ENCODE measurements at regions not wholly inside any gene's neighbourhood (a gene's known extent, or its start where the extent isn't known, plus 50 kb on each side); places are given as distances from the start of the nearest gene placed in this dataset.

DNA sequence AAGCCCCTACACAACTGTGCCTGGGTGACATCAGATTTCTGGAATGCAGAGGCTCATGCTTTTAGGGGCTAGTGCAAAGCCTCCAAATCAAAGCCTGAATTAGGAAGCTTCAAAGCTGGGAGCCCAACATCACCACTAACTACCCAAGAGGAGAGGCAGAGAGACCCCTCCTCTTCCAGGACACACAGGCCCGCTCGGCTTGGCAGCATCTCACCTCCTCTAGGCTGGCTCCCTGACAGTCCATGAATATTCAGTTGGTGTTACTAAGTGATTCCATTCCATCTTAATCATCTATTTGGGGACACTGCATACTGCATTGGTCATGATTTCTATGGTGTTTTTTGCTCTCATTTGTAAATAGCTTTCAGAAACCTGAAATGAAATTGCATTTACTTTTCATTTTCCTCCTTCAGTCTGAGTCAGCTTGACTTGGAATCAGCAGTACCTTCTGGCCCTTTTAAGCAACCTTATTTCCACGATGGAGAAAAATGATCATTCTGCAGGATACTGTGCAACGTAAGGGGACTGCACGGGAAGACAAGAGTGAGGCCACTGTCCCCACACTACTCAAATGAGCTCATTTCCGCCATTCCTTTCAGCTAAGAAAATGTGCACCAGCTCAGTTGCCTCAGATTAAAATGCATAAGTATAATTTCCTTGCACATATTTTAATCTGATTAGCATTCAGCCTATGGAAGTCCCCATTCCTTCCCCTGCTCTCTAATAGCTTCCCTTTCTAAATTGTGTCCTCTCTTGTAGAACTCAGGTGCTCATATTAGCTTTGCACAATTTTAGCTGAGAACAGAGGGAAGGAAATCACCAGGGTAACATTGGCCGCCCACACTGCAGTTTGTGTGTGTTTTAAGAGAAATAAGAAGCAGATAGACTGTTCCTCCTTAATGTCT lies 219.9 kb downstream of the RFC3 start:
- no peaks in the 10 kb centered on the region for H3K9me3 Mint-ChIP-seq
- no peak overlapping the region for H3K27ac Mint-ChIP-seq
- POLR2A ChIA-PET, result no interaction called here
- intact Hi-C loops (cut with micrococcal nuclease), result no loop called here
- H3K4me1 Mint-ChIP-seq (ENCODE audit: low read depth), result no peaks in the 10 kb centered on the region
- no peak overlapping the region for H3K4me3 Mint-ChIP-seq
- H3K36me3 Mint-ChIP-seq, result no peaks in the 10 kb centered on the region
- CTCF ChIA-PET, result no interaction called here
- H3K27me3 Mint-ChIP-seq, result no peaks in the 10 kb centered on the region
- DNase-seq, result no peak

DNA sequence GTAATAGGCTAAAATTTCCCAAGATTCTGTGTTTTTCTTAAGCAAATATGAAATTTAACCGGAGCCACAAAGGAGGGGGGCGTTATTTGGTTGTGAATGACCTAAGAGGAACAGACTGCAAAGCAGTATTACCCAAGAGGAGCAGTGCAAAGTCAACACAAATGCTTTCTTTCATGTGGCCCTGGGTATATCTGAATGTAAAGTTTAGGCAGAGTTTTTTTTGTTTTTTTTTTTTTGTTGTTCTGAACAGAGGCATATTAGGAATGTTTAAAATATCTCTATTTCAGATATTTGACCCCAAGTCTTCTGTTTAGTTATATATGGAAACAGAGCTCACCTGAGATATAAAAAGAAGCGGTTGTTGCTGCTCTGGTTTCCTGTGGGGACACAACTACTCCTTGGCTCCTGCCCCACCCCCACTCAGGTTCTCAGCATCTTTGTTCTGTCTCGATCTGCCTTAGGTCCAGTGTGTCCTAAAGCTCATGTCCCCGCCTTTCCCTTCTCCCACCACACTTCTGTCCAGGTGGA lies 220.7 kb downstream of the RFC3 start:
- DNase-seq, result no peak
- Mint-ChIP-seq H3K36me3 (no peaks in the 10 kb centered on the region), H3K4me3 (no peak overlapping the region), H3K9me3 (no peaks in the 10 kb centered on the region), H3K27ac (no peak overlapping the region), H3K27me3 (no peaks in the 10 kb centered on the region), H3K4me1 (ENCODE audit: low read depth) (no peaks in the 10 kb centered on the region)
- intact Hi-C loops (cut with micrococcal nuclease), result no loop called here
- ChIA-PET POLR2A (no interaction called here), CTCF (no interaction called here)

DNA sequence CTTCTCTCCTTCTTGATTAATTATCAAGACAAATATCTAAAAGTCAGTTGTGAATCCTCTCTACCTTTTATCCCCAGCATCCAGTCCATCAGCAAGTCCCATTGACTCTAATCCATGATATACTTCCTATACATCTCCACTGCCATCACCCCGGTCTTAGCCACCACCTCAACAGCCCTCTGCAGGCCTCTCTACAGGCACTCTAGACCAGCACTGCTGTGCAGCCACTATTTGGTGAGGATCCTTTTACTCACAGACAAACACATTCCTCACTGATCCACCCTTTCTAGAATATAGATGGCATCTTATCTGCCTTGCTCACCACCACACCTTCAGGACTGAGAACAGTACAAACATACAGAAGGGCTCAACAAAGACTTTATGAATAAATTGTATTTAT lies 221.7 kb downstream of the RFC3 start:
- no peak for DNase-seq
- Mint-ChIP-seq H3K27ac (no peak overlapping the region), H3K4me3 (no peak overlapping the region), H3K27me3 (no peaks in the 10 kb centered on the region), H3K36me3 (no peaks in the 10 kb centered on the region), H3K9me3 (no peaks in the 10 kb centered on the region), H3K4me1 (ENCODE audit: low read depth) (no peaks in the 10 kb centered on the region)
- POLR2A ChIA-PET, result no interaction called here
- CTCF ChIA-PET, result no interaction called here
- intact Hi-C loops (cut with micrococcal nuclease), result no loop called here

DNA sequence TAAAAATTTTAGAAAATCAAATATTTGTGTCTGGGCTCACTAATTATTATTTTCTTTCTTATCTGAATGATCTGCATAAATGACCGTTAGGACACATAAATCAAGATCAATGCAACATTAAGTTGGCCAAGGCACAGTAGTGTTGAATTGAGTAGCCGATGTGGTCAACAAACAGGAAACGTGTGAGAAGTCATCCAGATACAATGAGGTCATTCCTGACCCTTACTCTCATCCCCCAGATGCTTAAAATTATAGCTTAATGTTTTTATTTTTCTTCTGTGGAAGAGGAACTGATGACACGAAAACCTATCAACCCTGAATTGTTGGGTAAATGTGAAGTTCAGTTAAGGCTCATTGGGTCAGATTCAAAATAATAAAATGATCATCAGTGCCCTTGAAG lies 222.9 kb downstream of the RFC3 start:
- no peaks in the 10 kb centered on the region for H3K36me3 Mint-ChIP-seq
- intact Hi-C loops (cut with micrococcal nuclease), result no loop called here
- no peak for DNase-seq
- no peaks in the 10 kb centered on the region for H3K27me3 Mint-ChIP-seq
- ChIA-PET POLR2A (no interaction called here), CTCF (no interaction called here)
- H3K9me3 Mint-ChIP-seq, result no peaks in the 10 kb centered on the region
- H3K4me3 Mint-ChIP-seq, result no peak overlapping the region
- no peak overlapping the region for H3K27ac Mint-ChIP-seq
- no peaks in the 10 kb centered on the region for H3K4me1 Mint-ChIP-seq (ENCODE audit: low read depth)

DNA sequence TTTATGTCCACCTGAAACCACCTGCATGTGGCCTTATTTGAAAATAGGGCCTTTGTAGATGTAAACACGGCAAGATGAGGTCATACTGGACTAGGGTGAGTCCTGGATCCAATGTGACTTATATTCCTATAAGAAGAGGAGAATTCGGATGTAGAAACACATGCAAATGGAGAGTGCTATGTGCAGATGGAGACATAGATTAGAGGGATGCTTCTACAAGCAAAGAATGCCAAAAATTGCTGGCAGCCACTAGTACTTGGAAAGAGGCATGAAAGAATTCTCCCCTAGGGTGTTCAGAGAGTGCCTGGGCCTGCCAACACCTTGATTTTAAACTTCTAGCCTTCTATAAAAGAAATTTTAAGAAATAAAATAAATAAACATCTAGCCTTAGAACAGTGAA lies 226.1 kb downstream of the RFC3 start:
- Mint-ChIP-seq H3K4me3 (no peak overlapping the region), H3K36me3 (no peaks in the 10 kb centered on the region), H3K27ac (no peak overlapping the region), H3K27me3 (no peaks in the 10 kb centered on the region), H3K9me3 (no peaks in the 10 kb centered on the region), H3K4me1 (ENCODE audit: low read depth) (no peaks in the 10 kb centered on the region)
- ChIA-PET POLR2A (no interaction called here), CTCF (no interaction called here)
- intact Hi-C loops (cut with micrococcal nuclease), result no loop called here
- no peak for DNase-seq

DNA sequence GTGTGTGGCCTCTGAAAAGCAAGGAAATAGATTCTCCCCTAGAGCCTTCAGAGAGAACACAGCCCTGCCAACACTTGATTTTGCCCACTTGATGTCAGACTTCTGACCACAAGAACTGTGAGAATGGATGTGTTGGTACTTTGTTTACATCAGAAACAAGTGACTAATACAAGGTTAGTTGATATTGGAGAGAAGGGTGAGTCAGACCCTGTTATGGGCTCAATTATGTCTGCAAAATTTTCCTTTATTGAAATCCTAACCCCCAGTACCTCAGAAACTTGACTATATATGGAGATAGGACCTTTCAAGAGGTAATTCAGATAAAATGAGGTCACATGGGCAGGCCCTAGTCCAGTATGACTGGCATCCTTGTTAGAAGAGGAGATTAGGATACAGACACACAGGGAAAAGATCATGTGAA lies 226.7 kb downstream of the RFC3 start:
- intact Hi-C loops (cut with micrococcal nuclease), result no loop called here
- Mint-ChIP-seq H3K4me1 (ENCODE audit: low read depth) (no peaks in the 10 kb centered on the region), H3K27me3 (no peaks in the 10 kb centered on the region), H3K4me3 (no peak overlapping the region), H3K9me3 (no peaks in the 10 kb centered on the region), H3K36me3 (no peaks in the 10 kb centered on the region), H3K27ac (no peak overlapping the region)
- ChIA-PET POLR2A (no interaction called here), CTCF (no interaction called here)
- DNase-seq, result no peak

DNA sequence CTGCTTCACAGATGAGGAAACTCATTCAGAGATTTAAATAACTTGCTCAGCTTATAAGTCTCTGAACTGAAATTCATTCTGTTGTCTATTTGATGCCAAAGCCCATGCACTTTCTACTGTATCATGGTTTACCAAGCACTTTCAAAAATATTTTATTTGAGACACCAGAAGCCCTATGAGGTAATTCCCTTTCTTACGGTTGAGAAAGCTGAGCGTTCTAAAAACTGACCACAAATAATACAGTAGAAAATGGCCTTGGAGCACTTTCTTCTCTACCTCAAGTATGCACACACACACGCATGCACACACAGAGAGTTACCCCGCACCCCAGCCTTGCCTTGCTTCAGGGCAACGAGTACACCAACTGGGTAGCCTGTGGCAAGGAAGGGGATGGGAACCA lies 228.5 kb downstream of the RFC3 start:
- POLR2A ChIA-PET, result no interaction called here
- H3K4me3 Mint-ChIP-seq, result no peak overlapping the region
- H3K4me1 Mint-ChIP-seq (ENCODE audit: low read depth), result no peaks in the 10 kb centered on the region
- H3K27me3 Mint-ChIP-seq, result no peaks in the 10 kb centered on the region
- DNase-seq, result no peak
- H3K27ac Mint-ChIP-seq, result no peak overlapping the region
- intact Hi-C loops (cut with micrococcal nuclease), result no loop called here
- no peaks in the 10 kb centered on the region for H3K36me3 Mint-ChIP-seq
- CTCF ChIA-PET, result no interaction called here
- peaks cover 3% of the 10 kb centered on the region for H3K9me3 Mint-ChIP-seq

DNA sequence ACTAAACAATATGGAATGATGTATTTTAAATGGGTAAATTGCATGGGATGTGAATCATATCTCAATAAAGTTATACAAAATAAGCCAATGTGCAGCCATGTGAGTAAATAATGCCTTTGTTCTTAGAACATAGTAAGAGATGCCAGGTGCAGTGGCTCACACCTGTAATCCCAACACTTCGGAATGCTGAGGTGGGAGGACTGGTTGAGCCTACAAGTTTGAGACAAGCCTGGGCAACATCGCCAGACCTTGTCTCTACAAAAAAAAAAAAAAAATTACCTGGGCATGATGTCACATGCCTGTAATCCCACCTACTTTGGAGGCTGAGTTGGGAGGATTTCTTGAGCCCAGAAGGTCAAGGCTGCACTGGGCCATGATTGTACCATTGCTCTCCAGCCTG lies 230.7 kb downstream of the RFC3 start:
- POLR2A ChIA-PET, result no interaction called here
- intact Hi-C loops (cut with micrococcal nuclease), result no loop called here
- H3K4me3 Mint-ChIP-seq, result no peak overlapping the region
- no peaks in the 10 kb centered on the region for H3K36me3 Mint-ChIP-seq
- no peak for DNase-seq
- H3K27ac Mint-ChIP-seq, result no peak overlapping the region
- no peaks in the 10 kb centered on the region for H3K27me3 Mint-ChIP-seq
- H3K9me3 Mint-ChIP-seq, result peaks cover 12% of the 10 kb centered on the region
- CTCF ChIA-PET, result no interaction called here
- no peaks in the 10 kb centered on the region for H3K4me1 Mint-ChIP-seq (ENCODE audit: low read depth)

DNA sequence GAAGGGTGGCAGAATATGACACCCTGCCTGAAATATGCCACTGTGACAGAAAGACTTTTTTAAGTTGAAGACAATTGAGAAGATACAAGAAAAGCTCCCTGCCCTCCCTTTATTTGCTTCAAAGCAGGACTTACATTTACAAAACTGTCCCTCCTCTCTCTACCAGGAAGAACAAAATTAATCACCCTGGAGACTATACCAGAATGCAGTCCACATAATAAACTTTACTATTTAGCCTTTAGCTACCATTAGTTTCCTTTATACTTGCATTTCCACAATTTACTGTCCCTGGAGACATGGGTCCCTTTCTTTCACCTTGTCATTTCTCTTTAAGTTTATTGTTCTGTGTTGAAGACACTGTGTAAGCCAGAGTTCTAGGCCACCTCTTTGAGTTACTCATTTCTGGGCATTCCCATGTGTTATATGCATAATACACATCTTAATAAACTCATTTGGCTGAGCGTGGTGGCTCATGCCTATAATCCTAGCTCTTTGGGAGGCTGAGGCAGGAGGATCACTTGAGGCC lies 238.8 kb downstream of the RFC3 start:
- no peaks in the 10 kb centered on the region for H3K36me3 Mint-ChIP-seq
- intact Hi-C loops (cut with micrococcal nuclease), result no loop called here
- ChIA-PET POLR2A (no interaction called here), CTCF (no interaction called here)
- DNase-seq, result no peak
- no peak overlapping the region for H3K4me3 Mint-ChIP-seq
- no peak overlapping the region for H3K27ac Mint-ChIP-seq
- no peaks in the 10 kb centered on the region for H3K27me3 Mint-ChIP-seq
- H3K9me3 Mint-ChIP-seq, result peaks cover 9% of the 10 kb centered on the region
- no peaks in the 10 kb centered on the region for H3K4me1 Mint-ChIP-seq (ENCODE audit: low read depth)

DNA sequence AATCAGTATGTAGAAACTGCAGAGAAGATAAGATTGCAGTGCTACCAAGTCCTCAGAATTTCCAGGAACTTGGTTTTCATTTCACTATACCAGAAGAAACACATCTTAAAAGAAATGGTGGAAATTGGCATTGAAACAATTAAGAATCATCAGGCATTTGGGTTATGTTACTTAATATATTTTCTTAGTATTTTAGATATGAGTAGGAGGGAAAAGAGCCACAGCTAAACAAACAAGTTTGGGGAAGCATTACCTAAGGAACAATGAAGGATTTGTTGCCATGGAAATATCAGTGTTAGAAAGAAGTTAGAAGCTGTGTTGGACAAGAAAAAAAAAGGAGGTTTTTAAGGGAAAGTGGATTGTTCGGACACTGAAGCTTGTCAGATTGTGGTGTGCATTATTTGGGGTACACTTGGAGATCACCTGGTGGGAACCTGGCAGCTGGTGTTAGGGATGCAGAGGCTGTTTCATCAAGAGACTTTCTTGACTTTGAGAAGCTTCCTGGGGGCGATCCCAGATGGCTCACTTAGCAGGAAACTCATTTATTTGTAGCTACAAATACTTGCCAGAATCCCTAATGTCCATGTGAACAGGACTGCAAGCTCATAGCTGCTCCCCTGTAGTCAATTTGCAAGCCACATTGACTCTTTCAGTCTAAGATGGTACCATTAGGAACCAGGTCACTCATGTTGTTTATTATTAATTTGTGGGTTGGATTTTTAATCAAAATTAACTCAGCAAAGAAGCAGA lies 246.7 kb downstream of the RFC3 start:
- CTCF ChIA-PET, result no interaction called here
- H3K9me3 Mint-ChIP-seq, result no peaks in the 10 kb centered on the region
- no peaks in the 10 kb centered on the region for H3K4me1 Mint-ChIP-seq (ENCODE audit: low read depth)
- H3K27ac Mint-ChIP-seq, result no peak overlapping the region
- POLR2A ChIA-PET, result no interaction called here
- H3K27me3 Mint-ChIP-seq, result no peaks in the 10 kb centered on the region
- no peak overlapping the region for H3K4me3 Mint-ChIP-seq
- intact Hi-C loops (cut with micrococcal nuclease), result no loop called here
- no peaks in the 10 kb centered on the region for H3K36me3 Mint-ChIP-seq
- no peak for DNase-seq

DNA sequence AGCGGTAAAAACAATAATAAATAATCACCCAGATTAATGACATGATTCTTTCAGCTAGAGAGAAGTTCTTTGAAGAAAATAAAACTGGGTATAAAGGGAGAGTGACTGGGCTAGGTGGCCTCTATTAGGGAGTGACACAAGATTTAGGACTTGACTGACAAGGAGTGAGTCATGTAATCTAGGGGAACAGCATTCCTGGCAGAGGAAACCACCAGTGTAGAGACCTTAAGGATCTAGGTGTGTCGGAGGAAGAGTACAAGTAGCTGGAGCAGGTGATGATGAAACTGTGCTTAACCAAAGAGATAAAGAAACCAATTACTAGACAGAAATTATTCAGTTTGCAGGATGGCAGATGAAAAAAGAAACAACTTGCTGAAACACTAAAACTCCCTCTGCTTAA lies 248.0 kb downstream of the RFC3 start:
- ChIA-PET POLR2A (no interaction called here), CTCF (no interaction called here)
- H3K27ac Mint-ChIP-seq, result no peak overlapping the region
- intact Hi-C loops (cut with micrococcal nuclease), result no loop called here
- no peaks in the 10 kb centered on the region for H3K36me3 Mint-ChIP-seq
- no peaks in the 10 kb centered on the region for H3K9me3 Mint-ChIP-seq
- H3K4me1 Mint-ChIP-seq (ENCODE audit: low read depth), result no peaks in the 10 kb centered on the region
- no peak for DNase-seq
- H3K4me3 Mint-ChIP-seq, result no peak overlapping the region
- no peaks in the 10 kb centered on the region for H3K27me3 Mint-ChIP-seq

DNA sequence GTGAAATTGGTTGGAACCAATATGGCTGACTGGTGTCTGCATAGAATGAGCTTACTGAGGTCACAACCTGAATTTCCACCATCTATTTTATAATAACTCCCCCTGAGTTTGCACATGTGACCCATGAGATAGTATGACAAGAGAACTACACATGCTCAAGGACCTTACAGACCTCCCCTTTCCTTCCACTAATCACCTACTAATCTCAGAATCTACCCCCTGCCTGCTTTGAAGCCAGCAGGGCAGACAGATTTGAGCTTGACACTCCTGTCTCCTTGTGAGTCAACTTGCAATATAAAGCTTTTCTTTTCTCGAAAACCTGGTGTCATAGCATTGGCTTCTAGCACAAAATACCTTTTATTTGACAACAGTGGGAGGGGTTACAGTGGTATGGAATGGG lies 248.4 kb downstream of the RFC3 start:
- intact Hi-C loops (cut with micrococcal nuclease), result no loop called here
- no peaks in the 10 kb centered on the region for H3K4me1 Mint-ChIP-seq (ENCODE audit: low read depth)
- H3K9me3 Mint-ChIP-seq, result no peaks in the 10 kb centered on the region
- no peak overlapping the region for H3K4me3 Mint-ChIP-seq
- POLR2A ChIA-PET, result no interaction called here
- CTCF ChIA-PET, result no interaction called here
- H3K36me3 Mint-ChIP-seq, result no peaks in the 10 kb centered on the region
- no peak overlapping the region for H3K27ac Mint-ChIP-seq
- DNase-seq, result no peak
- no peaks in the 10 kb centered on the region for H3K27me3 Mint-ChIP-seq

DNA sequence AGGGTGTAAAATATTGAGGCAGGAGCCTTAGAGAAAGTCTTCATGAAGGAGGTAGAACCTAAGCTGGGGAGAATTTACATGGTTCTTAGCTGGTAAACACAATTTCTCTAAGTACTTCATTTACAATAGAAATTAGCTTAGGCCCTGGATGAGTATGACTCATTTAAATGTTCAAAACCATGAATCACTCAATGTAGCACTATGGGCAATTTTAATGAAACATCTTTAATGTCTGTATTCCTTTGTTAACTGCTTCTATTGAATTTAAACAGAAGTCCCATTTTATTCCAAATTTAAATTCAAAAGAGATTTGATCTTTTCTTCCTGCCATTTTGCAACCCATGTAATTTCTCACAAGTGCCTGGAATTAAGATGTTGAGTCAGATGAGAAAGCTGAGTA lies 252.1 kb downstream of the RFC3 start:
- intact Hi-C loops (cut with micrococcal nuclease), result no loop called here
- no peak overlapping the region for H3K27ac Mint-ChIP-seq
- H3K4me1 Mint-ChIP-seq (ENCODE audit: low read depth), result no peaks in the 10 kb centered on the region
- no peaks in the 10 kb centered on the region for H3K36me3 Mint-ChIP-seq
- ChIA-PET CTCF (no interaction called here), POLR2A (no interaction called here)
- H3K9me3 Mint-ChIP-seq, result peaks cover 5% of the 10 kb centered on the region
- no peak overlapping the region for H3K4me3 Mint-ChIP-seq
- H3K27me3 Mint-ChIP-seq, result no peaks in the 10 kb centered on the region
- no peak for DNase-seq
